Stomach smooth muscle (tissue), 2 donors: ENCODE measurements at regions not wholly inside any gene's neighbourhood (a gene's known extent, or its start where the extent isn't known, plus 50 kb on each side); places are given as distances from the start of the nearest gene placed in this dataset.
"Not testable (repeated sequence)": the region's sequence is repeated elsewhere in the genome, so short reads cannot be mapped to it uniquely, and the experiment has no call there.

Experiments
- H3K27ac ChIP-seq: one replicate; pipeline ENCODE4 v1.7.0; 2013; ENCODE audit warnings: mild to moderate bottlenecking, low read length, inconsistent platforms
- H3K27me3 ChIP-seq, 2 donors: one replicate each; pipeline ENCODE4 v1.7.0; 2013; ENCODE audit warnings: low read length in 2 of 2; ENCODE audit not compliant: insufficient read depth in 2 of 2, control insufficient read depth in 1 of 2
- H3K36me3 ChIP-seq, 2 donors: one replicate each; pipeline ENCODE4 v1.7.0; 2013; ENCODE audit warnings: low read length in 2 of 2; ENCODE audit not compliant: control insufficient read depth in 2 of 2, insufficient read depth in 2 of 2
- H3K4me1 ChIP-seq: one replicate; pipeline ENCODE4 v1.7.0; 2013; ENCODE audit warnings: low read length; ENCODE audit not compliant: control insufficient read depth, insufficient read depth
- H3K4me3 ChIP-seq, 2 donors: one replicate each; pipeline ENCODE4 v1.7.0; 2013; ENCODE audit warnings: low read length in 2 of 2
- H3K9ac ChIP-seq, 2 donors: one replicate each; pipeline ENCODE4 v1.7.0; 2013; ENCODE audit warnings: low read length in 2 of 2, mild to moderate bottlenecking in 1 of 2
- H3K9me3 ChIP-seq, 2 donors: one replicate each; pipeline ENCODE4 v1.7.0; 2013; ENCODE audit warnings: low read length in 2 of 2; ENCODE audit not compliant: control insufficient read depth in 2 of 2
- donor health status: healthy.
- donor health status: Pancreatic carcinoma.

- Histone ChIP-seq H3K9ac (no peak overlapping the region), H3K4me3 (no peak overlapping the region), H3K36me3 (no peaks in the 10 kb centered on the region), H3K4me1 (peaks cover 5% of the 10 kb centered on the region), H3K9me3 (no peaks in the 10 kb centered on the region), H3K27me3 (no peaks in the 10 kb centered on the region), H3K27ac (no peak overlapping the region)
Observed at GRCh38 chr2:48072583-48072982, 166.3 kb upstream of the FBXO11 start.

- Histone ChIP-seq H3K4me1 (peaks cover 5% of the 10 kb centered on the region), H3K4me3 (no peak overlapping the region), H3K9ac (no peak overlapping the region), H3K36me3 (no peaks in the 10 kb centered on the region), H3K27me3 (no peaks in the 10 kb centered on the region), H3K9me3 (no peaks in the 10 kb centered on the region), H3K27ac (no peak overlapping the region)
Observed at GRCh38 chr2:48075631-48076030, 169.3 kb upstream of the FBXO11 start.

DNA sequence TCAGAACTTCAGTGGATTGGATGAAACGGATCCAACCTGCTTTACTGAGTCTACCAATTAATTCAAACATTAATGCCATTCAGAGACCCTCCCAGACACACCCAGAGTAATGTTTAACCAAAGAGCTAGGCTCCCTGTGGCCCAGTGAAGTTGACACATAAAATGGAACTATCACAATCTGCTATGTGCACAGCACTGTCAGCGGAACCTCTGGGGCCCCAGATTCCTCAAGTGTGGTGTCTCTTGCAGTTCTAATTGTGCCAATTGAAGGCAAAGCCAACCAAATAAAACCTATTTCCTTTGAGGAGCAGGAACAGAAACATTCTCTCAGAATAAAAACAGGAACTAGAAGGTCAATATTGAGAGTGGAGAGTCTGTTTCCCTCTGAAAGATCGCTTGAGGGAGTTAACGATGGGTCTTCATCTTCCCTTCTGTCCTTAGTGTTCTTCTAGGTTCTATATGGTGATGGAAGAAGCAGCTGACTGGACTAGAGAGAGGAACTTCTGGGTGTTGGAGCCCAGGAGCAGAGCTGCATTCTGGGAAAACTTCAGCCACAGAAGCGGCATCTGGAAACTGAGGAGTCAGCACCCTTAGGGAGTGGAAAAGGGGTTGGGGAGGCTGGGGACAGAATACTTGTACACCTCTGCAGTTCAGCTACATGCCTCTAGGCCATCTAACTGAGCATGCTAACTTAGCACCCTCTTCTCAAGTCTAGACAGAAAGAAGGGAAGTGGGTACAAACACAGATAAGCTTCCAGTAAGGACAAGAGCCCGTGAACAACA is 174.4 kb upstream of the FBXO11 start:
- Histone ChIP-seq H3K9me3 (no peaks in the 10 kb centered on the region), H3K27me3 (no peaks in the 10 kb centered on the region), H3K4me3 (no peak overlapping the region), H3K27ac (no peak overlapping the region), H3K36me3 (no peaks in the 10 kb centered on the region), H3K4me1 (peaks cover 2% of the 10 kb centered on the region), H3K9ac (no peak overlapping the region)

DNA sequence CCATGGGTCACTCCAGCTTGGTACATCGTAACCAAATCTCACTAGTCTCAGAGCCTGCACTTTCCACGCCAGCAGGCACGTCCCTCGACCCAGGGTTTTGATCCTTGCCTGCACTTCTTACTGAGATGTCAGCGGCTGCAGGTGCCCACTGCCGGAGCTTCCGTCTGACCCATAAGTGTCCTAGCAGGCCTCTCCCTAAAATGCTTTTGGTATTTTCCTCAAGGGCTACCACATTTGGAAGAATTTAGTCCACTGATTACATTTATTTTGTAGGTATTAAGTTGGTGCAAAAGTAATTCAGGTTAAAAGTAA is 175.0 kb upstream of the FBXO11 start:
- Histone ChIP-seq H3K4me3 (no peak overlapping the region), H3K9me3 (no peaks in the 10 kb centered on the region), H3K36me3 (no peaks in the 10 kb centered on the region), H3K9ac (no peak overlapping the region), H3K27me3 (no peaks in the 10 kb centered on the region), H3K27ac (no peak overlapping the region), H3K4me1 (no peaks in the 10 kb centered on the region)

GRCh38 chr2:48085888-48086287 is 179.6 kb upstream of the FBXO11 start:
- Histone ChIP-seq H3K9ac (no peak overlapping the region), H3K27me3 (no peaks in the 10 kb centered on the region), H3K4me1 (no peaks in the 10 kb centered on the region), H3K36me3 (no peaks in the 10 kb centered on the region), H3K9me3 (peaks cover 0 to 1% of the 10 kb centered on the region in 2 donors), H3K27ac (no peak overlapping the region), H3K4me3 (no peak overlapping the region)

- Histone ChIP-seq H3K9me3 (peaks cover 0 to 4% of the 10 kb centered on the region in 2 donors), H3K4me3 (no peak overlapping the region), H3K27ac (no peak overlapping the region), H3K27me3 (no peaks in the 10 kb centered on the region), H3K36me3 (no peaks in the 10 kb centered on the region), H3K4me1 (no peaks in the 10 kb centered on the region), H3K9ac (no peak overlapping the region)
Observed at GRCh38 chr2:48088994-48089393, 182.7 kb upstream of the FBXO11 start.

DNA sequence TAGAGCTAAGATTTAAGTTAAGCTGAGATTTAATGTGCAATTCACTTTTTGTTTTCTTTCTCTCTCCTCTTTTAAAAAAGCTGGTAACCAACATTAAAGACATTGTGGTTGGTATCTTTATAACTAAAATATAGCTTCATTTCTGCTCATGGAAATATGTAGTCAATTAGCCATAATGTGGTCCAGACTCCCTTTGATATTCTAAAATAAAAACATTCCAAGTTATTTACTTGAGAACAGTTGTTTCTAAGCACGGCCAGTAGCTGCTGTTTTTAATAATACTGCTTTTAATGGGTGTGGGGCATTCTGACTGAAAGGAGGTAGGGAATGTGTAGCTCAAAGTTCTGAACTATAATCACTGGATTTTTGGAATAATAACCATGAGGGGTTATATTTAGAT is 183.3 kb upstream of the FBXO11 start:
- Histone ChIP-seq H3K4me3 (no peak overlapping the region), H3K9ac (no peak overlapping the region), H3K36me3 (no peaks in the 10 kb centered on the region), H3K4me1 (no peaks in the 10 kb centered on the region), H3K9me3 (peaks cover 0 to 4% of the 10 kb centered on the region in 2 donors), H3K27ac (no peak overlapping the region), H3K27me3 (no peaks in the 10 kb centered on the region)

GRCh38 chr2:48092846-48093803 is 186.8 kb upstream of the FBXO11 start:
- no peaks in the 10 kb centered on the region for H3K4me1 ChIP-seq
- no peaks in the 10 kb centered on the region for H3K27me3 ChIP-seq
- no peak overlapping the region for H3K4me3 ChIP-seq
- H3K9me3 ChIP-seq = peaks cover 0 to 4% of the 10 kb centered on the region in 2 donors
- no peak overlapping the region for H3K9ac ChIP-seq
- no peaks in the 10 kb centered on the region for H3K36me3 ChIP-seq
- no peak overlapping the region for H3K27ac ChIP-seq

DNA sequence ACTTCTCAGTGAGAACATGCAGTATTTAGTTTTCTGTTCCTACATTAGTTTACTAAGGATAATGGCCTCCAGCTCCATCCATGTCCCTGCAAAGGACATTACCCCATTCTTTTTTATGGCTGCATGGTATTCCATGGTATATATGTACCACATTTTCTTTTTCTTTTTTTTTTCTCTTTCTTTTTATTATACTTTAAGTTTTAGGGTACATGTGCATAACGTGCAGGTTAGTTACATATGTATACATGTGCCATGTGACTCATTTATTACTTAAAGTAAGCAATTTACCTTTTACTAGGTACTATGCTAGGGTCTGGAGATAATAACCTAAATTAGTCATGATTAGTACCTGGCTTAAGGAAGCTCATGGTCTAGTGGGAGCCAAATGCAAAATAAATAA is 190.5 kb upstream of the FBXO11 start:
- H3K9ac ChIP-seq, H3K9me3 ChIP-seq, H3K4me1 ChIP-seq, H3K27ac ChIP-seq, H3K36me3 ChIP-seq, H3K4me3 ChIP-seq, H3K27me3 ChIP-seq: not testable (repeated sequence)

DNA sequence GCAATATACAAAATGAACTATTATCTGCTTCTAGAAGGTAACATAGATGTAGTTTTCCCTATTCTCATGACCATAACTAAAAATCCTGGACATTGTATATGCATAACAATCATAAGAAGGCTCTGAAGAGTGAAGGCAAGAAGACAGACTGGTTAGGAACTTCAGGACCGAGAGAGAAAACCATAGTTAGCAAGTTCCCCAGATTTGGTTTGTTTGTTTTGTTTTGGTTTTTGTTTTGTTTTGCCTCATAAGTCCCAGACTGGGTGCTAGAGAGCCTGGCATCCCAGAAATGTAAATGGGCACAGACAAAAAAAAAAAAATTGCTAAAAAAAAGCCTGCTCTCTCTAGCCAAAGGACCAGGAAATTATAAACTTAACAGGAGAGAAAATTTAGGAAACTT is 192.2 kb upstream of the FBXO11 start:
- H3K27me3 ChIP-seq = no peaks in the 10 kb centered on the region
- H3K4me3 ChIP-seq = no peak overlapping the region
- H3K27ac ChIP-seq = no peak overlapping the region
- H3K9me3 ChIP-seq = no peaks in the 10 kb centered on the region
- H3K9ac ChIP-seq = no peak overlapping the region
- H3K36me3 ChIP-seq = no peaks in the 10 kb centered on the region
- no peaks in the 10 kb centered on the region for H3K4me1 ChIP-seq

DNA sequence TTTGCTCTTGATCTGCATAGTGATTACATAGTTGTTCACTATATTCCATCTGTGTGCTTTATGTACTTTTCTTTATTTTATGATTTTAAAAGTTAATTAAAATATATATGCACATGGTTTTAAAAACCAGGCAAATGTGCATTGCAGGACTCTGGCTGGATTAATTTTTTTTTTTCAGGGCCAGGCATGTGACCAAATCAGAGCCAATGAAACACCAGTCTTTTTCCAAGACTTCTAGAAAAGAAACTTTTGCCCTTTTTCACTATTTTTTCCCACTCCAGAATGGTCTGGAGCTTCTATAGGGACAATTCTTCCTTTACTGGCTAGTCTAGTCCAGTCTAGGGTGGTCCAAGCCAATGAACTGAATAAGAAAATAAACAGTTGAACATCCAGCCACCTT is 198.1 kb upstream of the FBXO11 start:
- Histone ChIP-seq H3K9me3 (no peaks in the 10 kb centered on the region), H3K27ac (no peak overlapping the region), H3K36me3 (no peaks in the 10 kb centered on the region), H3K9ac (no peak overlapping the region), H3K4me1 (peaks cover 15% of the 10 kb centered on the region), H3K4me3 (no peak overlapping the region), H3K27me3 (no peaks in the 10 kb centered on the region)
